NCI-H2196 (cell line): ENCODE measurements at regions not wholly inside any gene's neighbourhood (a gene's known extent, or its start where the extent isn't known, plus 50 kb on each side); places are given as distances from the start of the nearest gene placed in this dataset.

Experiments
- DNase-seq: peaks from one replicate; lab custom pipeline; 2025; ENCODE audit not compliant: unreplicated experiment; lab: John Stamatoyannopoulos, UW

DNA sequence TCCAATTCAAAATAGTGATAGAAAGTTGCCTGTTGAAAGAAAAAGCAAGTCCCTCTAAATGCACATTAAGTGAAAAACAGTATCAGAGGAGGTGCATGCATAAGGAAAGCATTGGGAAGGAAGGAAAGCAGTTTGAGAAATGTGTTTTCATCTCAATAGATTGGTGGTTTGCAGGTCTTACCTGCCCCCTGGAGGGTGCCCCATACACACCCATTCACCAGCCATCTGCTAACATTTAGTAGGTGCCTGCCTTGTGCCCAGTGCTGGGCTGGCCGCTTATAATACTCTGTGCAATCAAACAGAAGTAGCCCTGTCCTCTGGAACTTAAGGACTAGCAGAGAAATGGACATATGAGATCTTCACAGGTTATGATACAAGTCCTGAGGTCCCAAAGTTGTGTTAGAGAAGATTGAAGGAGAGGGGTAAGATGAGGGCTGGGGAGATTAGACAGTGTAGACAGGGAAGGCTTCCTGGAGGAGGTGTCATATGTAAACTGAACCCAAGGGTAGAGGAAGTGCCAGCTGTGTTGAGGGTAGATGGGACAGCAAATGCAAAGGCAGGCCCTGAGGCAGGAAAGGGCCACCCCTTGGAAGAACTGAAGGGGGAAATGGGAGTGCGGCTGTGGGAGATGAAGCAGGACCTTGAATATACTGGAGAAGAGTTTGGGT, 184.2 kb downstream of the MN1 start:
- no peak for DNase-seq

DNA sequence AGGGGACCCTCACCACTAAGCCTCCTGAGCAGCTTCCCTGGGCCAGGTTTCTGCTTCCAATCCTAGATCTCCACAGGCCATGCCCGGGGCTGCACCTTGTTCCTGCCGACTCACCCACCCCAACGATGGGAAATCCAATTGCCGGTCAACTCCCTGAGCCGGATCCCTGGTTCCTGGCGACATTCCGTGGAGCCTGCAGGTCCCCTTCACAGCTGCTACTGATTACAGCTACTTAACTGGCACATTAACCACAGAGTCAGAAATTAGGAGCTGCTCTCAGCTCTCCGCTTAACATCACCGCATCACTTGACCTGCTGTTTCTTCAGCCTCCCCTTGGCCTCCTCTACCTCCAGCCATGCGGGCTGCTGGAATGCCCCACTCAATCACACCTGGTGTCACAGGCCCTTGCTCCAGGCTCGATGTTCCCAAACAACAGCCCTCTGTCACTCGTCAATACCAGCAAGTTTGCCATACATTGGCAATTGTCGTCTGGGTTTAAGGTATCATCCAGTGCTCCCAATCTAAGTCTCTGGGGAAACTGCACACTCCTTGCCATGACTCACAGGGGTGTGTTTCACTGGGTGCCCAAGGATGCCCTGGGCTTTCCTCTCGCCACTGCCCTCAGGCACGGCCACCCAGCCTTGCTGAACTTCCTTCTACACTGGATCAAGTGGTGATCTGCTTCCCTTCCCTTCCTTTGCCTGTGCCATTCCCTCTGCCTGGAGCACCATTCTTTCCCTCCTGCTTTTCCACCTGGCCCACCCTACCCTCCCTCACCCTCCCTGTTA, 181.0 kb downstream of the MN1 start:
- DNase-seq = no peak

DNA sequence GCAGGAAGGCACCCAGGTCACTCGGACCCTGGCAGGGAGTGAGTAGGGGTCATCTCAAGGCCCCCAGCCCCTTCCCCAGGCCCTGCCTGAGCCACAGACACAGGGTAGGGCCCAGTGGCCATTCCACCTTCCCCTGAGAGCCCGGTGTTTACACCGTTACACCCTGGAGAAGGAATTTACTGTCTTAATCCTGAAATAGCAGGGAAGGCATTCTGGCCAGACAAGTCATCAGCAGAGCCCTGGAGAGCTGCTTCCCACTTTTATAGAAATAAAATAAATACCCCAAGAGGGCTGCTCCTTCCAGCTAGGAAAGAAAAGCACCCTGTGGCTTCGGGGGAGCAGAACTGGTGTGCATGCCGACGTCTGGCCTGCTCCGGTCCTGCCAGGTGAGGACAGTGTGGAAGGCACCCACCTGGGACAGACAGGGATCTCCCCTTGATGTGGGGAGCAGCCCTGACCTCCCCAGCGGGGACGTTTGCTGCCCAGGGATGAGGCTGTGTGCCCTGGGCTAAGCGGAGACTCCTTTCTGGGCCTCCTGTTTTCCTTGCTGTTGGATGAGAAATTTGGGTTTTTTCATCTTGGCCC, 180.0 kb downstream of the MN1 start:
- no peak for DNase-seq

DNA sequence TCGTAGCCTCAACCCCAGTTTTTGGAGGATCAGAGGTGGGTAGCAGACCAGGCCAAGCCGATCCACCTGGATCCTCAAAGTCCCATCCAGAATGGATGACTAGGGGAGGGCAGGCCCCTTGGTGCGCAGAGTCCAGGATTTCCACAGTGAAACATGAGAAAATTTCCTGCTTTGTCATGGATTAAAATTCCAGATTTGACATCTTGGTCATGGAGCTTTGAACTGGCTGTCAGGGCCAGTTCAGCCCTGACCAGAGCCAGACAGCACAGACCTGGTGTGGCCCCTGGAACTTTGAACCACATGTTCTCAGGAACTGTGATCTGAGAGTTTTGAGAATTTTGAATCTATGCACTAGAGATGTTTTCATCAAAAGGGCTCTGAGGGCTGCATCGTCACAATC, 177.5 kb downstream of the MN1 start:
- DNase-seq = no peak

DNA sequence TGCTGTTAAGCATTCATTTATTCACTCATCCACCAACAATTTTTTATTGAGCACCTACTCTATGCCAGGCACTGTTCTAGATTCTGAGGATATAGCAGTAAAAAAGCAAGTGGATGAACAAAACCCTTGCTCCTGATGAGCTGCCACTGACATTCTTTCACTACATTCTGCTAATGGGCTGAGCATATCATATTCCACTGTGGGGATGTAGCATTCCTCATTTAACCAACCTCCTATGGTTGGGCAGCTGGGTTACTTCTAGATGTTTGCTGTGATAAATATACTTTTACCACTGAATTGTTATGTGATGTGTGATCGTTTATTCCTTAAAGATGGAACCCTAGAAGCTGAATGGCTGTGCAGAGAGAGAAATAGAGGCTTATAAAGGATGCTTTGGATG, 176.9 kb downstream of the MN1 start:
- DNase-seq = no peak

DNA sequence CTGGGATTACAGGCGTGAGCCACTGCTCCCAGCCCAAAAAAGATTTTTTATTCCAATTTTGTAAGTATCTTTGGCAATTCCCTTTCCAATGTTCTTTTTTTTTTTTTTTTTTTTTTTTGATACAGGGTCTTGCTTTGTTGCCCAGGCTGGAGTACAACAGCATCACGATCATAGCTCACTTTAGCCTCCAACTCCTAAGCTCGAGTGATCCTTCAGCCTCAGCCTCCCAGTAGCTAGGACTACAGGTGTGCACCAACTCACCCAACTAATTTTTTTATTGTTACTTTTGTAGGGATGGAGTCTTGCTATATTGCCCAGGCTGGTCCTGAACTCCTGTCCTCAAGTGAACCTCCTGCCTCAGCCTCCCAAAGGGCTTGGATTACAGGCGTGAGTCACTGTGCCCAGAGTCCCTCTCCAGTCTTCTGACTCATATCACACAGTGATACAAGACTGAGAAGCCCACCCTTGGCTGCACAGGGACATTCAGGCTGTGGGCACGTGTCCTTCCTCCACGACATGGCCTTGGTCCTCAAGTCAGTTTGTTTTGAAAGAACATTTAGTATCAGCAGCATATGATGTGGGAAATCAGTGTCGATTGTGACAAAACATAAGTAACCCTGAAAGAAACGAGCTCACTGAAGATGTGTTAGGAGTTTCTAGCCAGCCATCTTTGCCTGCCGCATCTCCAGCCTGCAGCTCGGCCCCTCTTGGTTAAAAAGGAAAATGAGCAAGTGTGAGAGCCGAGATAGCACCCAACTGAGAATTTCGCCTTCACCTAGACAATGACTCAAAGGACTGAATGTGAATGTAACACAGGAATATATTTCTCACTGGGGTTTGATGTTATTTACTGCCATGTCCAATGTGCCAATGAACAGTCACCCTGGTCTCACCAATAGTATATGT, 175.5 kb downstream of the MN1 start:
- DNase-seq = no peak

DNA sequence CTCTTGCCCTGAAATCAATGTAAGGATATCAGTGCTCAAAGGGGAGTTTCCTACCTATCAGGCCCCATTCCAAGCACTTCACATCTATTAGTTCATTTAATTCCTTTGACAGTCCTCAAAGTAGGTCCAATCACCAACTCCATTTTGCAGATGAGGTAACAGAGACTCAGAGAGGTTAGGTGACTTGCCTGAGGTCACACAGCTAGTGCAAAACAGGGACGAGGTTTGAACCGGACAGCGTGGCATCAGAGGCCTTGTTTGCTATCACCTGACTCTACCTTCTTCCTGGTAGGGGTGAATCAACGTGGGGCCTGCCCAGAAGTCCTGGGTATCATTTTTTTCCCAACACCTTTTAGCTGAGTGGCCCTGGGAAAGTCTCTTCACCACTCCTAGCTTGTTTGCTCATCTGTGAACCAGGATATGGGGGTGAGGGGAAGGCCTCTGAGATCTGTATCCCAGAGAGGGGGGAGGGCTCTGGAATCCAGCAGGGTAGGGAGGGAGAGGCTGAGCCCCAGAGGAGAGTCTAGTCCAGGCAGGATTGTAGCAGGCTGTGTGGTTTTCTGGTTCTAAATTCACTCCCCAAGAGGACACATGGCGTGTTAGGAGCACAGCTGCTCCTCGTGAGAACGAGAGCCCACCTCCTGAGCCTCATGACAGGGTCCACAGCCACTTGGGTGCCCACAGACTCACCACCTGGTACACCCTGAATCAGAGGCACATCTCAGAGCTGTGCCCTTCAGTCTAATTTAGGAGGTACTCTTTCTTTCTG, 174.7 kb downstream of the MN1 start:
- DNase-seq = no peak

DNA sequence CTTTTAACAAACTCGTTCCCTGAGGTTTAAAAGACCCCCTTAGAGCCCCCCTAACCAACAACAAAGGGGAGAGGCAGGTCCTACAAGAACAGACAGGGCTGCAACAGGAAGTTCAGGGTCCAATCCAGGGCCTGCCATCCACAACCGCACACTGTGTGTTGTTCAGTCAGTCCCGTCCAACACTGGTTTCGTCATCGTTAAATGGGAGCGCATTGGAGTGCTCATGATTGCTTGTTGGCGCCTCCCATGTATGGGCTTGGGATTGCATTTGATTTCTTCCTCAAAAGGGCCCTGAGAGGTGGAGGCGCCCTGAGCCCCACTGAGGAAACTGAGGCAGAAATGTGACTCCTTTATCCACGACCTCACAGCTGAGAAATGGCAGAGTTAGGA, 174.1 kb downstream of the MN1 start:
- no peak for DNase-seq

DNA sequence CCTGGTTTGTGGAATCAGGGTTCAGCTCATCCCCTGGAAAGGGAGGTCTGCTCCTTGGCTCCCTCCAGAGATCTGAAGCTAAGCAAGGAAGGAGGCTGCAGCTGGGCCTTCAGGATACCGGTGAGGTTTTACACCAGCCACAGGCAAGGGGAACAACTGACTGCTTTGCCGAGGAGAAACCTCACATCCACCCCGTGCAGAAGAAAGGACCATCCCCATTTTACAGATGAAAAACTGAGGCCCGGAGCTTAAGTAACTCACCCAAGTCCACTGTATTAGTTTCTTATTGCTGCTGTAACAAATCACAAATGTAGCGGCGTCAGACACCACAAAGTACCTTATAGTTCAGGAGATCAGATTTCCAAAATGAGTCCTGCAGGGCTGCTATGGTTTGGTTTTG, 173.7 kb downstream of the MN1 start:
- no peak for DNase-seq

DNA sequence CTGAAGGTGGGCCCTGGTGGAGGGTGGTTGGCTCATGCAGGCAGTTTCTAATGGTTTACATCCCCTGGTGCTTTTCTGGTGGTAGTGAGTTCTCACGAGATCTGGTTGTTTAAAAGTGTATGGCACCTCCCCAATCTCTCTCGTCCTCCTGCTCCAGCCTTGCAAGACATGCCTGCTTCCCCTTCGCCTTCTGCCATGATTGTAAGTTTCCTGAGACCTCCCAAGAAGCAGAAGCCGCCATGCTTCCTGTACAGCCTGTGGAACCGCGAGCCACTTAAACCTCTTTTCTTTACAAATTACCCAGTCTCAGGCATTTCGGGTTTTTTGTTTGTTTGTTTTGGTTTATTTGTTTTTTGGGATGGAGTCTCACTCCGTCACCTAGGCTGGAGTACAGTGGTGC, 173.2 kb downstream of the MN1 start:
- DNase-seq = no peak

DNA sequence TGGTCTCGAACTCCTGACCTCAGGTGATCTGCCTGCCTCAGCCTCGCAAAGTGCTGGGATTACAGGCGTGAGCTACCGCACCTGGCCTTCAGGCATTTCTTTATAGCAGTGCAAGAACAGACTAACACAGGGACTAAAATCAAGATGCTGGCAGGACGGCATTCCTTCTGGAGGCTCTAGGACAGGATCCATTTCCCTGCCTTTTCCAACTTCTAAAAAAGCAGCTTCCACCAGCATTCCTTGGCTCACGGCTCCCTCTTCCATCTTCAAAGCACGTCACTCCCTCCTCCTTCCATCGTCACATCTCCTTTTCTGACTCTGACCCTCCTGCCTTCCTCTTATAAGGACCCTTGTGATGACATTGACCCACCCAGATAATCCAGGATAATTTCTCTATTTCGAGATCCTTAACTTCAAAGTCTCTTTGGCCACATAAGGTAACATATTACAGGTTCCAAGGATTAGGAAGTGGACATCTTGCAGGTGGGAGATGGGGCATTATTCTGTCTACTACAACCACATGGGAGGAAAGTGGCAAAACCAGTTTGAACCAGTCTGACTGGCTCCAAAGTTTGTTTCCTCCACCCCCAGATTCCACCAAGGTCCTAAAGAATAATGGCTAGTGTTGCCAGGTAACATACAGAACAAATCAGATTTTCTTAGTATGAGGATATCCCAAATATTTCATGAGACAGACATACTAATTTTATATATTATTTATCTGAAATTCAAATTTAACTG, 172.5 kb downstream of the MN1 start:
- no peak for DNase-seq

DNA sequence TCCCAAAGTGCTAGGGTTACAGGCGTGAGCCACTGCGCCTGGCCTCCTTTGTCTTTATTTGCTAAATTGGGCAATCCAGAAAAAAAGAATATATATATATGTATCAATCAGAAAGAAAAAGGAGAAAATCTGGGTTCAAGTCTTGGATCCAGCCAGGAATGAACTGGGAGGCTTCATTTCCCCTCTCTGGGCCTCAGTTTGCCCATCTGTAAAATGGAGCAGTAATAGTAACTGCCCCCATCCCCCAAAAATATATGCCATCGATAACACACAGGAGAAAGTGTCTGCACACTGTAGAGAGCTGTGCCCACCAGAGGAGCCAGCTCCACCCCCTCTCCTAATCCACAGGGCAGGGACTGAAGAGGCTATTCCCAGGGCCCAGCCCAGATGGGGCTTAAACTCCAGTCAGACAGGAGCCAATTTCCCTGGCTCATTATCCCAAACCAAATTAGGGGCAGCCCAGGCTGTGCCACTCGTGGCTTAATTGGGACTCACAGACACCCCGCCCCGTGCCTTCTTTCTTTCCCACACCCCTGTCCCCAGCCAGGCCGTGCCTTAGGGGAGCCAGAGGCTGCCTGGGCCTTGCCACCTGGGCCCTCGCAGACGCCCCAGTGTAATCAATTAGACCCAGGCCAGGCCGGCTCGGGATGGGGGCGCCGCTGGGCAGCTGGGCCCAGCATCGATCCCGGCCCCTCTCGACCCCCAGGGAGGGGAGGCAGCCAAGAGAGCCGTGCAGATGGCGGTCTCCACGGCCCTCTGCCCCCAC, 171.5 kb downstream of the MN1 start:
- DNase-seq = no peak

DNA sequence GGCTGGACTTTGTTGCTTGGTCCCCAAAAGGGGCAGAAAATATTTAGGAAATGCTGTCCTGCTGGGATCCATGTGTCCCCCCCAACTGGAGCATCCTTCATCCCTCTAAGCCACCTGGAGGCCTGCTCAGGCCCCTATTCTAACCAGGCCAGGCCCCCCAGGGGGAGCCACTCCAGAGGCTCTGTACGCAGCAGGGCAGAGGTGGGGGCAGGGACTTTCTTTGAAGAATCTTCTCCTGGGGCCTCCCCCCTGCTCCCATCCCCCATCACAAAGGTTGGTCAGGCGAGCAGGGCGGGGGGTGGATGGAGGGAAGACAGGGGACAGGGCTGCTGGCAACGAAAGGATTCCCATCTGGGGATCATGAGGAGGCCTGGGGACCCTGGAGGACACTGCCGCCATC, 170.8 kb downstream of the MN1 start:
- DNase-seq = no peak

DNA sequence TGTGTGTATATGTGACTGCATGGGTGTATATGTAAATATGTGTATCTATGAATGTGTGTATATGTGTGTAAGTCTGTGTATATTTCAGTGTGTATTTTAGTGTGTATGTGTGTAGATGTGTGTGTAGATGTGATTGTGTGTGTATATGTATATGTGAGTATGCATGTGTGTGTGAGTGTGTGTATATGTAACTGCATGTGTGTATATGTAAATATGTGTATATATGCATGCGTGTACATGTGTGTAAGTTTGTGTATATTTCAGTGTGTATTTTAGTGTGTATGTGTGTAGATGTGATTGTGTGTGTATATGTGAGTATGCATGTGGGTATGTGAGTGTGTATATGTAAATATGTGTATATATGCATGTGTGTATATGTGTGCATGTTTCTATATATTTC, 169.9 kb downstream of the MN1 start:
- no peak for DNase-seq

DNA sequence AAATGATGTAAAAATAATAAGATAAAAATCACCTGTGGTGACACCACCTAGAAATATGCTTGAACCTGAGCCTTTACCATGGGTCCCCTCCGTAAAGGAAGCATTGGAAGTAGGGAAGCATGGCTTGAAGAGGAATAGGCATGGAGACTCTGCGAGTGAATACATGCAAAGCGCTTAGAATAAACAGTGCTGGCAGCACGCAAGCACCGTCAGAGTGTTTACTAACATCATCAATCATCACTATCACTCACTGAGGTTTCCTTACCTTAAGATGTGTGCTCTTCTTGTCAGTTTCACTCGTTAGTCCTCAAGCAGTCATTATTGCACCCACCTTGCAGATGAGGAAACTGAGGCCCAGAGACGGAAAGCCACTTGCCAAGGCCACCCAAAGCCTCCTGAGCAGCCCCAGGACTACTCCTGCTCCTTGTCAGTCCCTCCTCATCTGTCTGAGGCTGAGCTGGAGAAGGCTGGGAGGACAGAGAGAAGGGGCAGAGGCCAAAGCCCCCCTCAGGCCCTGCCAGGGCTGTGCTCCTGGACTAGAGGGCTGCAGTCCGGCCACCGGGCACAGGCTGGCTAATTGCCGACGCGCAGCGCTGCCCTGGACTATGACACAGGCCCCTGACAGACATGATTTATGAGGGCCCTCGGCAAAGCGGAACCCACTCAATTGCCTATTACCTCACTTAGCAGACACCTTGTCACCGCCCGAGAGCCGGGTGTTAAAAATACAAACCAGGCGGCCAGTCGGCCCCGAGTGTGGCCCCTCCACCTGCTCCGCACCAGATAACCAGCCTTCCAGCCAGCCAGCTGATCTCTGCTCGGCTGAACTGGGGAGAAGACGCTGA, 168.9 kb downstream of the MN1 start:
- no peak for DNase-seq

DNA sequence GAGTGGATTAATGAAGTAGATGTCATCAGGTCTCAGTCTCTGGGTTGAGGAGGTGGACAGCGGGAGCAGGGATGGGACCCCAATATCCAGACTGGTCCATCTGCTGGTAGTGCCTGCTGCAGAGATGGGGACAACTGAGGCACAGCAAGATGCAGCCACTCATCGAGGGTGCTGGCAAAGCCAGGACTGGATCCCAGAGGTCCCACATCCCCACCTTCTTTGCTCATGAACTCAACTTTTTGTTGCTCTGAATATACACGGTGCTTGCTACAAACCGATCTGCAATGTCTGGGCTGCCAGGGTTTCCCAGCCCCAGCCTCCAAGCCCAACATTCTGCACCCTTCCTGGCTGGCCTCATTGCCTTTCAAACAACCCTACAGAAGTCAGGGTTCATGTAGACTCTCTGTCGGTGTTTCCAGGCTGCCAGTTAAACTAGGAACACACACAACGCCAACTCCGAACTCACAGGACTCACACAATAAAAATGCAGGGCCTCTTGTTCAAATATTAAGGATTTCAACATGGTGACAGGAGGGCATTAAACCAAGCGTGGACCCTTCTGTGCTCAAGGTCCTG, 168.2 kb downstream of the MN1 start:
- DNase-seq = no peak

DNA sequence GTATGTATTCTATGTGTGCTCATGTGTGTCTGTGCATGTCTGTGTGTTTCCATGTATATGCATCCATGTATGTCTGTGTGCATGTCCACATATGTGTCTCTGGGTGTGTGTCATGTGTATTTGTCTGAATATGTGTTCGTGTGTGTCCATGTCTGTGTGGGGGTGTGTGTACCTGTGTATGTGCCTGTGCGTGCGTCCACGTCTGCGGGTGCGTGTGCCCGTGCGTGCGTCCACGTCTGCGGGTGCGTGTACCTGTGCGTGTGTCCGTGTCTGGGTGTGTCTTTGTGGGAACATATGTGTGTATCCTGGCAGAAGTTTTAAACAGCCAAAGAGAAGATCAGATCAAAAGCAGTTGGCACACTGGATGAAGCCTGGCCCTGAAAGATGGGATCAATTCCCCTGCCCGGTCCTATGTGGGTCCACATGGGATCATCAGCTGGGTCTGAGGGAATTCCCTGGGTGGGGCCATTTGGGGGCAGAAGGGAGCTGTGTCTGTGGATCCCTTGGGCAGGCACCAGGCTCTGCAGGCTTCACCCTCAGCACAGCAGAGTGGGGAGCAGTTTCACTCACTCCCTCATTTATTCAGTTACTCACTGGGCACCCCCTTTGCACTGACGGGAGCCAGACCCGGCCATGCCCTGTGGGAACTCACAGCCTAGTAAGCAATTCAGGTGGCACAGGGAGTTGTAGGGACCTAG, 167.4 kb downstream of the MN1 start:
- DNase-seq = no peak
